IPS-15b (cell line): ENCODE measurements at regions not wholly inside any gene's neighbourhood (a gene's known extent, or its start where the extent isn't known, plus 50 kb on each side); places are given as distances from the start of the nearest gene placed in this dataset.
"Not testable (repeated sequence)": the region's sequence is repeated elsewhere in the genome, so short reads cannot be mapped to it uniquely, and the experiment has no call there.

ENCODE experiments used
- H3K27me3 ChIP-seq: one replicate; pipeline ENCODE4 v1.6.1; 2013; ENCODE audit warnings: low read length; ENCODE audit not compliant: control insufficient read depth, insufficient read depth
- H3K36me3 ChIP-seq: one replicate; pipeline ENCODE4 v1.6.1; 2013; ENCODE audit warnings: low read length; ENCODE audit not compliant: control insufficient read depth, insufficient read depth
- H3K4me1 ChIP-seq: one replicate; pipeline ENCODE4 v1.6.1; 2013; ENCODE audit warnings: mild to moderate bottlenecking, low read length; ENCODE audit not compliant: control insufficient read depth, insufficient read depth
- H3K4me3 ChIP-seq: one replicate; pipeline ENCODE4 v1.5.1; 2013; ENCODE audit warnings: low read depth, low read length
- H3K9ac ChIP-seq: one replicate; pipeline ENCODE4 v1.6.1; 2013; ENCODE audit warnings: low read depth, mild to moderate bottlenecking, low read length
- H3K9me3 ChIP-seq: one replicate; pipeline ENCODE4 v1.6.1; 2013; ENCODE audit warnings: mild to moderate bottlenecking, low read length; ENCODE audit not compliant: control insufficient read depth, insufficient read depth

- no peaks in the 10 kb centered on the region for H3K9me3 ChIP-seq
- H3K27me3 ChIP-seq = no peaks in the 10 kb centered on the region
- H3K4me3 ChIP-seq = no peak overlapping the region
- no peak overlapping the region for H3K9ac ChIP-seq
- no peaks in the 10 kb centered on the region for H3K36me3 ChIP-seq
- H3K4me1 ChIP-seq = no peaks in the 10 kb centered on the region
These were observed 127.4 kb downstream of the CCER1 start for GRCh38 chr12:90827567-90827966.

GRCh38 chr12:90826036-90826435, 128.9 kb downstream of the CCER1 start:
- H3K4me1 ChIP-seq = no peaks in the 10 kb centered on the region
- H3K4me3 ChIP-seq = no peak overlapping the region
- no peaks in the 10 kb centered on the region for H3K36me3 ChIP-seq
- no peak overlapping the region for H3K9ac ChIP-seq
- no peaks in the 10 kb centered on the region for H3K9me3 ChIP-seq
- no peaks in the 10 kb centered on the region for H3K27me3 ChIP-seq

DNA sequence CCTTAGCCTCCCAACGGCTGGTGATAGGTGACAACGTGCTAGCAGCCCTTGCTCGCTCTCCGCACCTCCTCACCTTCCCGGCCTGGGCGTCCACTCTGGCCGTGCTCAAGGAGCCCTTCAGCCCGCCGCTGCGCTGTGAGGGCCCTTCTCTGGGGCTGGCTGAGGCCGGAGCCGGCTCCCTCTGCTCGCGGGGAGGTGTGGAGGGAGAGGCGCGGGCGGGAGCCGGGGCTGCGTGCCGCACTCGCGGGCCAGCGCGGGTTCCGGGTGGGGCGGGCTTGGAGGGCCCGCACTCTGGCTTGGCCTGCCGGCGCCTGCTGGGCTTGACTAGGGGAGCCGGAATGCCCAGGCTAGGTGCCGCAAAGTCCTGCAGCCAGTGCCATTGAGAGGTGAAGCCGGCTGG, 131.1 kb downstream of the CCER1 start:
- H3K9ac ChIP-seq = no peak overlapping the region
- no peaks in the 10 kb centered on the region for H3K4me1 ChIP-seq
- H3K36me3 ChIP-seq = no peaks in the 10 kb centered on the region
- no peaks in the 10 kb centered on the region for H3K9me3 ChIP-seq
- no peak overlapping the region for H3K4me3 ChIP-seq
- H3K27me3 ChIP-seq = no peaks in the 10 kb centered on the region

- no peaks in the 10 kb centered on the region for H3K4me1 ChIP-seq
- H3K27me3 ChIP-seq = no peaks in the 10 kb centered on the region
- H3K9me3 ChIP-seq = no peaks in the 10 kb centered on the region
- no peak overlapping the region for H3K9ac ChIP-seq
- H3K36me3 ChIP-seq = no peaks in the 10 kb centered on the region
- no peak overlapping the region for H3K4me3 ChIP-seq
These were observed 135.3 kb downstream of the CCER1 start for GRCh38 chr12:90819709-90820108.

- no peaks in the 10 kb centered on the region for H3K9me3 ChIP-seq
- H3K36me3 ChIP-seq = no peaks in the 10 kb centered on the region
- H3K27me3 ChIP-seq = no peaks in the 10 kb centered on the region
- H3K4me1 ChIP-seq = no peaks in the 10 kb centered on the region
- H3K4me3 ChIP-seq = no peak overlapping the region
- H3K9ac ChIP-seq = no peak overlapping the region
These were observed 138.5 kb downstream of the CCER1 start for GRCh38 chr12:90816353-90817089.

DNA sequence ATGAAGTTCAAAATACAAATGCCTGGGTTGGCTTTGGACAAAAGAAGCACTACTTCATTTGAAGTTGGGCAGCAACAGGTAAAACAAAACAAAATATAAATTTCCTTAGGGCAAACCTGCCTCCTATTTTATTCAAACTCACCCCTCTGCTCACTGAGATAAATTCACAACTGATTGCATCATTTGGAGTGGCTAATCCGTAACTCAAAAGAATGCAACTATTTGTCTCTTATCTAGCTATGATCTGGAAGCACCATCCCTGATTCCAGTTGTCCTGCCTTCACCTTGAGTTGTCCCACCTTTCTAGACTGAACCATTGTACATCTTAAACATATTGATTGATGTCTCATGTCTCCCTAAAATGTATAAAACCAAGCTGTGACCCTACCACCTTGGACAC, 145.0 kb downstream of the CCER1 start:
- no peak overlapping the region for H3K4me3 ChIP-seq
- no peaks in the 10 kb centered on the region for H3K9me3 ChIP-seq
- no peaks in the 10 kb centered on the region for H3K27me3 ChIP-seq
- H3K36me3 ChIP-seq = no peaks in the 10 kb centered on the region
- H3K4me1 ChIP-seq = no peaks in the 10 kb centered on the region
- H3K9ac ChIP-seq = no peak overlapping the region

GRCh38 chr12:90808568-90808967, 146.4 kb downstream of the CCER1 start:
- H3K9me3 ChIP-seq = no peaks in the 10 kb centered on the region
- no peak overlapping the region for H3K4me3 ChIP-seq
- no peaks in the 10 kb centered on the region for H3K36me3 ChIP-seq
- H3K4me1 ChIP-seq = no peaks in the 10 kb centered on the region
- H3K9ac ChIP-seq = no peak overlapping the region
- no peaks in the 10 kb centered on the region for H3K27me3 ChIP-seq

- Histone ChIP-seq H3K4me1 (no peaks in the 10 kb centered on the region), H3K4me3 (no peak overlapping the region), H3K36me3 (no peaks in the 10 kb centered on the region), H3K27me3 (no peaks in the 10 kb centered on the region), H3K9ac (no peak overlapping the region), H3K9me3 (no peaks in the 10 kb centered on the region)
These were observed 152.2 kb downstream of the CCER1 start for GRCh38 chr12:90802727-90803126.

- H3K36me3 ChIP-seq = no peaks in the 10 kb centered on the region
- H3K27me3 ChIP-seq = no peaks in the 10 kb centered on the region
- no peaks in the 10 kb centered on the region for H3K9me3 ChIP-seq
- no peak overlapping the region for H3K4me3 ChIP-seq
- no peaks in the 10 kb centered on the region for H3K4me1 ChIP-seq
- no peak overlapping the region for H3K9ac ChIP-seq
These were observed 153.2 kb downstream of the CCER1 start for GRCh38 chr12:90801776-90802175.

DNA sequence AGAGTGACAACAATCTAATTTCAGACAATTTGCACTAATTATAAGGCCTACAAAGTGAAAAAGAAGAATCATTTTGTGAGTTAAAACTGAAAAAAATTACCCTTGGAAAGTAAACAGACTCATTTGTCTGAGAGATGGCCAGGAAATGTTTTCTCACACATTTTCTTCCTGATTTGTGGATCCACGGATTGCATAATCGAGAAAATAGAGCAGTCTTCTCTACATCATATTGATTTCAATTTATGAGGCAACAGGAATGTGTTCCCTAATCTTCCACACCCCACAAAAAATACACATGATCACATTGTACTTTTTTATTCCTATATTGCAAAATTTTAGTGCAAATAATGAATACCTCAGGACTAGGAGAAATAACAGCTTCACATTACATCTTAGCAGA, 160.8 kb downstream of the CCER1 start:
- Histone ChIP-seq H3K4me1 (no peaks in the 10 kb centered on the region), H3K9me3 (no peaks in the 10 kb centered on the region), H3K4me3 (no peak overlapping the region), H3K27me3 (no peaks in the 10 kb centered on the region), H3K36me3 (no peaks in the 10 kb centered on the region), H3K9ac (no peak overlapping the region)

DNA sequence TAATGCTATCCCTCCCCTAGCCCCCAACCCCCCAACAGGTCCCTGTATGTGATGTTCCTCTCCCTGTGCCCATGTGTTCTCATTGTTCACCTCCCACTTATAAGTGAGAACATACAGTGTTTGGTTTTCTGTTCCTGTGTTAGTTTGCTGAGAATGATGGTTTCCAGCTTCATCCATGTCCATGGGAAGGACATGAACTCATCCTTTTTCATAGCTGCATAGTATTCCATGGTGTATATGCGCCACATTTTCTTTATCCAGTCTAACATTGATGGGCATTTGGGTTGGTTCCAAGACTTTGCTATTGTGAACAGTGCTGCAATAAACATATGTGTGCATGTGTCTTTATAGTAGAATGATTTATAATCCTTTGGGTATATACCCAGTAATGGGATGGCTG, 162.3 kb downstream of the CCER1 start:
- not testable (repeated sequence) for H3K36me3 ChIP-seq, H3K27me3 ChIP-seq, H3K9ac ChIP-seq, H3K4me1 ChIP-seq, H3K9me3 ChIP-seq, H3K4me3 ChIP-seq

DNA sequence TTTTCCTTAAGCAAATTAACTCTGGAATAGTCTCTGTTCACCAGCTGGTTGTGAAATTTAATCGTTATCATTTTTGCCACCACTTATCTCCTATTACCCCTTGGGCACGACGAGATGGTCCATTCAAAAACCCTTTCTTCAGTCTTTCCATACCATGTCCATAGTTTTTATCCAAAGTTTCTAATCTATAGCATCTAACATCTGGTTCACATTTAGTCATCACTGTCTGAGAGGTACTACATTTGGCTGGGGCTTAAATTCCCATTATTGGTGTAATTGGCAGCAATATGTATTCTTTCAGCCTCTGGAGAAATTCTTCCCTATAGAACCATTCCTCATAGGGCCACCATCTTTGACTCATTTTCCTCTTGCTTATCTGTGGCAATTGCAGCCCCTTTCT, 163.5 kb downstream of the CCER1 start:
- no peaks in the 10 kb centered on the region for H3K9me3 ChIP-seq
- H3K4me3 ChIP-seq = no peak overlapping the region
- no peak overlapping the region for H3K9ac ChIP-seq
- no peaks in the 10 kb centered on the region for H3K27me3 ChIP-seq
- no peaks in the 10 kb centered on the region for H3K36me3 ChIP-seq
- no peaks in the 10 kb centered on the region for H3K4me1 ChIP-seq
